ENCODE measurements at regions not wholly inside any gene's neighbourhood (a gene's known extent, or its start where the extent isn't known, plus 50 kb on each side); places are given as distances from the start of the nearest gene placed in this dataset.

DNA sequence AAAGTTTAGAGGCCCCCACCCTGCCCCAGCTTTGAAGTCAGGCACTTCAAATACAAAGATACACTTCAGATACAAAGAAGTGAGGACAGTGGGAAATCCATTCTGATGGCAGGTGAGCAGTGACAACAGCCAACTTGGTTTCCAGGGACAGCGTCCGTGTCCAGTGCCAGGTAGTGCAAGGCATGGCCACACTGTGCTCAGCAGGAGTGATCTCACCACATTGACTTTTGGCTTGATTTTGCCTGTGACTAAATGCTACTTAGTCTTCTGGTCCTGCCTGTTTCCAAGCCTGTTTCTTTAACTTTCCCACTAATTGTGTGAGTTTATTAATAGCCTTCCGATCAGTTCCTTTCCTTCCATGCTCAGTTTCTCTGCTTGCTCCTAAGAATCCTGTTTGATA, 72.6 kb upstream of the PALM2AKAP2 start:
- TF ChIP-seq, protein P1, sequence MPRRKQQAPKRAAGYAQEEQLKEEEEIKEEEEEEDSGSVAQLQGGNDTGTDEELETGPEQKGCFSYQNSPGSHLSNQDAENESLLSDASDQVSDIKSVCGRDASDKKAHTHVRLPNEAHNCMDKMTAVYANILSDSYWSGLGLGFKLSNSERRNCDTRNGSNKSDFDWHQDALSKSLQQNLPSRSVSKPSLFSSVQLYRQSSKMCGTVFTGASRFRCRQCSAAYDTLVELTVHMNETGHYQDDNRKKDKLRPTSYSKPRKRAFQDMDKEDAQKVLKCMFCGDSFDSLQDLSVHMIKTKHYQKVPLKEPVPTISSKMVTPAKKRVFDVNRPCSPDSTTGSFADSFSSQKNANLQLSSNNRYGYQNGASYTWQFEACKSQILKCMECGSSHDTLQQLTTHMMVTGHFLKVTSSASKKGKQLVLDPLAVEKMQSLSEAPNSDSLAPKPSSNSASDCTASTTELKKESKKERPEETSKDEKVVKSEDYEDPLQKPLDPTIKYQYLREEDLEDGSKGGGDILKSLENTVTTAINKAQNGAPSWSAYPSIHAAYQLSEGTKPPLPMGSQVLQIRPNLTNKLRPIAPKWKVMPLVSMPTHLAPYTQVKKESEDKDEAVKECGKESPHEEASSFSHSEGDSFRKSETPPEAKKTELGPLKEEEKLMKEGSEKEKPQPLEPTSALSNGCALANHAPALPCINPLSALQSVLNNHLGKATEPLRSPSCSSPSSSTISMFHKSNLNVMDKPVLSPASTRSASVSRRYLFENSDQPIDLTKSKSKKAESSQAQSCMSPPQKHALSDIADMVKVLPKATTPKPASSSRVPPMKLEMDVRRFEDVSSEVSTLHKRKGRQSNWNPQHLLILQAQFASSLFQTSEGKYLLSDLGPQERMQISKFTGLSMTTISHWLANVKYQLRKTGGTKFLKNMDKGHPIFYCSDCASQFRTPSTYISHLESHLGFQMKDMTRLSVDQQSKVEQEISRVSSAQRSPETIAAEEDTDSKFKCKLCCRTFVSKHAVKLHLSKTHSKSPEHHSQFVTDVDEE (CRISPR knock-in tag; IDR thresholded peaks at IDR 0.05), result no peak
- no peak for TF ChIP-seq ZNF565 (CRISPR knock-in tag; conservative IDR thresholded peaks at IDR 0.05; ENCODE audit: low read depth)
- TF ChIP-seq BACH2 (CRISPR knock-in tag; IDR thresholded peaks at IDR 0.05; ENCODE audit: borderline replicate concordance), result no peak
- no peak for TF ChIP-seq CSDC2 (CRISPR knock-in tag; IDR thresholded peaks at IDR 0.05)
- no peak for TF ChIP-seq PATZ1 (CRISPR knock-in tag; IDR thresholded peaks at IDR 0.05; ENCODE audit: borderline replicate concordance)
- TF ChIP-seq TCF4 (CRISPR knock-in tag; IDR thresholded peaks at IDR 0.05; ENCODE audit: borderline replicate concordance), result no peak
- TF ChIP-seq ZFP3 (CRISPR knock-in tag; IDR thresholded peaks at IDR 0.05), result no peak
- TF ChIP-seq CSRNP3 (CRISPR knock-in tag; IDR thresholded peaks at IDR 0.05), result no peak
- no peak for TF ChIP-seq ZC3H10 (CRISPR knock-in tag; IDR thresholded peaks at IDR 0.05)
- no peak for TF ChIP-seq GLIS3 (CRISPR knock-in tag; IDR thresholded peaks at IDR 0.05)
- TF ChIP-seq RARB (CRISPR knock-in tag; IDR thresholded peaks at IDR 0.05), result no peak
- no peak for TF ChIP-seq PPARA (CRISPR knock-in tag; IDR thresholded peaks at IDR 0.05; ENCODE audit: borderline replicate concordance)
- no peak for TF ChIP-seq SNAI2 (CRISPR knock-in tag; IDR thresholded peaks at IDR 0.05)
- no peak for TF ChIP-seq OSR1 (CRISPR knock-in tag; IDR thresholded peaks at IDR 0.05)
- TF ChIP-seq, protein P2, sequence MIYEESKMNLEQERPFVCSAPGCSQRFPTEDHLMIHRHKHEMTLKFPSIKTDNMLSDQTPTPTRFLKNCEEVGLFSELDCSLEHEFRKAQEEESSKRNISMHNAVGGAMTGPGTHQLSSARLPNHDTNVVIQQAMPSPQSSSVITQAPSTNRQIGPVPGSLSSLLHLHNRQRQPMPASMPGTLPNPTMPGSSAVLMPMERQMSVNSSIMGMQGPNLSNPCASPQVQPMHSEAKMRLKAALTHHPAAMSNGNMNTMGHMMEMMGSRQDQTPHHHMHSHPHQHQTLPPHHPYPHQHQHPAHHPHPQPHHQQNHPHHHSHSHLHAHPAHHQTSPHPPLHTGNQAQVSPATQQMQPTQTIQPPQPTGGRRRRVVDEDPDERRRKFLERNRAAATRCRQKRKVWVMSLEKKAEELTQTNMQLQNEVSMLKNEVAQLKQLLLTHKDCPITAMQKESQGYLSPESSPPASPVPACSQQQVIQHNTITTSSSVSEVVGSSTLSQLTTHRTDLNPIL (CRISPR knock-in tag; IDR thresholded peaks at IDR 0.05; ENCODE audit: low read depth), result no peak
- no peak for TF ChIP-seq ZFP30 (CRISPR knock-in tag; IDR thresholded peaks at IDR 0.05)
- no peak for TF ChIP-seq ZNF70 (CRISPR knock-in tag; IDR thresholded peaks at IDR 0.05)
- TF ChIP-seq ARNTL (CRISPR knock-in tag; IDR thresholded peaks at IDR 0.05; ENCODE audit: borderline replicate concordance, low read depth), result no peak
- no peak for ATAC-seq

DNA sequence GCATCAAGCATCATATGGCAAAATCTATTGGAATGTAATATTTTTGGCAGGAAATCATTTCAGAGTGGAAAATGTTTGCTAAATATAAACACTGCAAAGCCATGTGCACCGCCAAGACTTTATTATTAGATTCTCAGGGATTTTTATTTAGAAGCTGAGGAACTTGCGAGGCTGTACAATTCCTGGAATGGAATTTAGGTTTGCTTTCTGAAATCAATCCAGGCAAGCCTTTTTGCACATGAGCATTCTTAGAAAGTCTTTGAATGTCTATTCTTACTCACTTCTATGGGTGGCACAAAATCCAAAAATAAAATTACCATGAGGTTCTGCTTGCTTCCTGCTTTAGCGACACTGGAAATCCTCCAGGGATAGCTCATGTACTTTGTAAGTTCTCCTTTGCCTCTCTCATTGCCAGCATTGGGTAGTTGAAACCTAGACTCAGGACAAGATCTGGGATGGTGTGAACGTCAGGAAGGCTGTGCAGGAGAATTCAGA, 71.5 kb upstream of the PALM2AKAP2 start:
- TF ChIP-seq PATZ1 (CRISPR knock-in tag; IDR thresholded peaks at IDR 0.05; ENCODE audit: borderline replicate concordance) (no peak), ISL1 (CRISPR knock-in tag; IDR thresholded peaks at IDR 0.05) (no peak), RARB (CRISPR knock-in tag; IDR thresholded peaks at IDR 0.05) (no peak), OSR1 (CRISPR knock-in tag; IDR thresholded peaks at IDR 0.05) (no peak), ZC3H10 (CRISPR knock-in tag; IDR thresholded peaks at IDR 0.05) (no peak), GLIS3 (CRISPR knock-in tag; IDR thresholded peaks at IDR 0.05) (no peak), TOX (CRISPR knock-in tag; IDR thresholded peaks at IDR 0.05; ENCODE audit: borderline replicate concordance) (no peak), ZNF70 (CRISPR knock-in tag; IDR thresholded peaks at IDR 0.05) (no peak), ZFP3 (CRISPR knock-in tag; IDR thresholded peaks at IDR 0.05) (no peak), CSDC2 (CRISPR knock-in tag; IDR thresholded peaks at IDR 0.05) (no peak), POU6F1 (CRISPR knock-in tag; IDR thresholded peaks at IDR 0.05; ENCODE audit: borderline replicate concordance, low read depth) (no peak), ARNTL (CRISPR knock-in tag; IDR thresholded peaks at IDR 0.05; ENCODE audit: borderline replicate concordance, low read depth) (no peak), ZNF565 (CRISPR knock-in tag; conservative IDR thresholded peaks at IDR 0.05; ENCODE audit: low read depth) (no peak), PPARA (CRISPR knock-in tag; IDR thresholded peaks at IDR 0.05; ENCODE audit: borderline replicate concordance) (no peak)
- peak; percentile 64 for ATAC-seq

Measured in SK-N-SH treated with all-trans-retinoic acid at 6 μM for 48 hours (cell line).